ENCODE measurements at regions not wholly inside any gene's neighbourhood (a gene's known extent, or its start where the extent isn't known, plus 50 kb on each side); places are given as distances from the start of the nearest gene placed in this dataset.

- no peak for TF ChIP-seq CTCF (IDR thresholded peaks at IDR 0.05)
- TF ChIP-seq POLR2A (IDR thresholded peaks at IDR 0.05), result no peak
Observed at GRCh38 chr4:26001816-26002215, 87.8 kb downstream of the SMIM20 start.
